GM06990 (cell line): ENCODE measurements at regions not wholly inside any gene's neighbourhood (a gene's known extent, or its start where the extent isn't known, plus 50 kb on each side); places are given as distances from the start of the nearest gene placed in this dataset.
"Not testable (repeated sequence)": the region's sequence is repeated elsewhere in the genome, so short reads cannot be mapped to it uniquely, and the experiment has no call there.

Experiments
- DNase-seq: peaks from one replicate; pipeline ENCODE4 v3.0.0-alpha.2; 2011; ENCODE audit not compliant: insufficient read length; ENCODE audit errors: extremely low read depth
- H3K27me3 ChIP-seq: replicated peaks from 2 replicates; pipeline ENCODE4 v1.6.0; 2011; ENCODE audit warnings: low read length; ENCODE audit not compliant: control insufficient read depth, insufficient read depth
- H3K36me3 ChIP-seq: 2 replicates; pipeline ENCODE4 v1.5.1; 2011; ENCODE audit warnings: low read length; ENCODE audit not compliant: control insufficient read depth, insufficient read depth
- H3K4me3 ChIP-seq: replicated peaks from 2 replicates; pipeline ENCODE4 v1.5.1; 2011; ENCODE audit warnings: low read depth, mild to moderate bottlenecking, control low read depth, low read length
- CTCF ChIP-seq: IDR thresholded peaks from 2 replicates; pipeline ENCODE4 v1.5.1; 2011; ENCODE audit warnings: low read length, control low read depth, mild to moderate bottlenecking, inconsistent platforms; ENCODE audit not compliant: insufficient read depth, poor library complexity, severe bottlenecking

GRCh38 chr3:4071481-4072184 lies 231.5 kb upstream of the SETMAR start:
- Histone ChIP-seq H3K4me3 (no peak overlapping the region), H3K27me3 (no peaks in the 10 kb centered on the region; the same call in 1 of the 2 replicates), H3K36me3 (no peaks in the 10 kb centered on the region)
- TF ChIP-seq CTCF = no peak
- DNase-seq = no peak

- not testable (repeated sequence) for H3K27me3 ChIP-seq, H3K36me3 ChIP-seq, H3K4me3 ChIP-seq, DNase-seq
Measured at GRCh38 chr3:4077278-4077677, 225.9 kb upstream of the SETMAR start.

- DNase-seq = no peak
- no peaks in the 10 kb centered on the region for H3K36me3 ChIP-seq
- H3K27me3 ChIP-seq = no peaks in the 10 kb centered on the region
- TF ChIP-seq CTCF = no peak
- H3K4me3 ChIP-seq = no peak overlapping the region
Measured at GRCh38 chr3:4077950-4078349, 225.2 kb upstream of the SETMAR start.

GRCh38 chr3:4078903-4079302 lies 224.3 kb upstream of the SETMAR start:
- Histone ChIP-seq H3K27me3 (no peaks in the 10 kb centered on the region), H3K36me3 (no peaks in the 10 kb centered on the region), H3K4me3 (no peak overlapping the region)
- DNase-seq = no peak
- no peak for TF ChIP-seq CTCF

- Histone ChIP-seq H3K4me3 (no peak overlapping the region), H3K27me3 (no peaks in the 10 kb centered on the region), H3K36me3 (no peaks in the 10 kb centered on the region)
- TF ChIP-seq CTCF = no peak
- no peak for DNase-seq
Measured at GRCh38 chr3:4079339-4080195, 223.6 kb upstream of the SETMAR start.
